ENCODE measurements at regions not wholly inside any gene's neighbourhood (a gene's known extent, or its start where the extent isn't known, plus 50 kb on each side); places are given as distances from the start of the nearest gene placed in this dataset.

GRCh38 chr2:7458066-7458465 is 540.9 kb downstream of the RNF144A start:
- H3K4ac ChIP-seq (ENCODE audit: low read depth, low read length), result no peak overlapping the region
- no peak for TF ChIP-seq CTCF (conservative IDR thresholded peaks at IDR 0.05)
- no peaks in the 10 kb centered on the region for H4K20me1 ChIP-seq (ENCODE audit: control insufficient read depth, insufficient read depth, insufficient read length)
- H2BK5ac ChIP-seq (ENCODE audit: insufficient read length, low read length), result no peak overlapping the region
- no peaks in the 10 kb centered on the region for H3K9me3 ChIP-seq (ENCODE audit: control insufficient read depth, low read depth, low read length)
- no peaks in the 10 kb centered on the region for H3K4me1 ChIP-seq (ENCODE audit: insufficient read depth, low read length)
- H3K18ac ChIP-seq (ENCODE audit: insufficient read length, low read depth, low read length), result no peak overlapping the region
- H3K9me3 Mint-ChIP-seq, result peaks cover 0 to 4% of the 10 kb centered on the region in 2 experiments; a peak in 2 of 5 replicates
- no peak overlapping the region for H3K9ac ChIP-seq (ENCODE audit: extremely low read depth, insufficient read length, low read length)
- H2BK15ac ChIP-seq (ENCODE audit: low read depth, low read length), result no peak overlapping the region
- H3K23ac ChIP-seq (ENCODE audit: insufficient read length, low read depth, low read length), result no peak overlapping the region
- no peak overlapping the region for H3K4me2 ChIP-seq (ENCODE audit: insufficient read depth, insufficient read length, low read length)
- no peak overlapping the region for H3K4me3 Mint-ChIP-seq
- H3K56ac ChIP-seq (ENCODE audit: insufficient read length, low read depth, low read length), result no peak overlapping the region
- H2BK12ac ChIP-seq (ENCODE audit: insufficient read length, low read depth, low read length), result no peak overlapping the region
- H3K27me3 ChIP-seq (ENCODE audit: insufficient read depth, low read length), result no peaks in the 10 kb centered on the region
- no peak for DNase-seq
- H4K8ac ChIP-seq (replicated peaks; ENCODE audit: insufficient read length, low read depth, low read length), result no peak overlapping the region
- H3K79me1 ChIP-seq (ENCODE audit: insufficient read depth, low read depth, low read length, poor library complexity, severe bottlenecking), result no peaks in the 10 kb centered on the region
- no peaks in the 10 kb centered on the region for H3K36me3 Mint-ChIP-seq (ENCODE audit: insufficient read depth in 1 of 3, low read depth in 3 of 3)
- no peak overlapping the region for H2AFZ ChIP-seq (ENCODE audit: low read length)
- no peak overlapping the region for H3K14ac ChIP-seq (ENCODE audit: insufficient read depth, low read length)
- H2BK20ac ChIP-seq (ENCODE audit: low read depth, low read length, poor library complexity, severe bottlenecking), result no peak overlapping the region
- H3K4me1 Mint-ChIP-seq, result peaks cover 7% of the 10 kb centered on the region in 2 experiments
- no peaks in the 10 kb centered on the region for H3K79me2 ChIP-seq (ENCODE audit: insufficient read depth, low read length)
- no peak overlapping the region for H4K5ac ChIP-seq (ENCODE audit: insufficient read length, low read depth, low read length)
- H3K27ac ChIP-seq (ENCODE audit: insufficient read length, low read depth, low read length), result no peak overlapping the region
- H3T11ph ChIP-seq (ENCODE audit: low read length), result no peak overlapping the region
- no peaks in the 10 kb centered on the region for H3K23me2 ChIP-seq (ENCODE audit: insufficient read length, low read depth, low read length, poor library complexity, severe bottlenecking)
- H3K27me3 Mint-ChIP-seq (ENCODE audit: low read depth), result no peaks in the 10 kb centered on the region
- no CpG with 5 or more reads among the region's 2 CpGs for WGBS (ENCODE audit: extremely low coverage, insufficient read length, low lambda C conversion rate)
- no peak overlapping the region for H3K27ac Mint-ChIP-seq
- no peak overlapping the region for H4K91ac ChIP-seq (ENCODE audit: insufficient read length, low read depth, low read length)
- no peak overlapping the region for H2BK120ac ChIP-seq (ENCODE audit: low read depth, low read length, poor library complexity, severe bottlenecking)
- H2AK5ac ChIP-seq (ENCODE audit: insufficient read length, low read length), result no peak overlapping the region

Data from H9 (cell line).